ENCODE measurements at regions not wholly inside any gene's neighbourhood (a gene's known extent, or its start where the extent isn't known, plus 50 kb on each side); places are given as distances from the start of the nearest gene placed in this dataset.
"Not testable (repeated sequence)": the region's sequence is repeated elsewhere in the genome, so short reads cannot be mapped to it uniquely, and the experiment has no call there.

DNA sequence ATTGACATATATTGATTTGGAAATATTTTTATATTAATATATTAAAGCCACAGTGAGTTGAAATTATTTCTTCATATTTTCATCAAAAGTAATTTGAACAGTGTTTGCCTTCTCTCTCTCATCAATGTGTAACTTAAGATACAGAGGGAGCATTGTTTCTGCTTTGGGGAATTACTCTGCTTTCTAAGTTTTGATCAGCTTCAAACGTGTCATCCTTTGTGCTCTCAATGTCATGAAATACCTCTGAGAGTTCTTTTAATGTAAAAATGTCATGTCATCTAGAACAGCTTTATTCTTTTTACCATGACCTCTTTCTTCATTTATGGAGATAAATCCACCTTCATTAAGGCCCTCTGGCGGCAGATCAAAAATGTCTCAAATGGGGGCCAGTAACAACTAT is 259.4 kb upstream of the STXBP5 start:
- no peak for DNase-seq

DNA sequence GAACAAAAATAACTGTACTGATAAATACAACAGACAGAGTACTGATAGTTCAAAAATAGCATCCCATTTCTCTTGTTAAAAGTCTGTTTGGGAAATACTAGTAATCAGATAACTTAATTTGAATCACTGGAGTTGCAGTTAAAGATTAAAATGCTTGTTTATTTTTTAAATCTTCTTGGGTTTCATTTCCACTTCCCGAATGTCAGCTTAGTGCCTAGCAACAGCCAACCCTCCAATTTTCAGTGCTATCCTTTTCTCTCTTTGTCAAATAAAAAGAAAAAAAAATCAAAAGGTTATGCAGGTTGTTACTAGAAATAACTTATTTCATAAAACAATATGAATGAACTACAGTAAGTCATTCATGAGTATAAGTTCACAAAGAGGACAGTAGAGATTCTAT is 257.7 kb upstream of the STXBP5 start:
- DNase-seq = no peak

DNA sequence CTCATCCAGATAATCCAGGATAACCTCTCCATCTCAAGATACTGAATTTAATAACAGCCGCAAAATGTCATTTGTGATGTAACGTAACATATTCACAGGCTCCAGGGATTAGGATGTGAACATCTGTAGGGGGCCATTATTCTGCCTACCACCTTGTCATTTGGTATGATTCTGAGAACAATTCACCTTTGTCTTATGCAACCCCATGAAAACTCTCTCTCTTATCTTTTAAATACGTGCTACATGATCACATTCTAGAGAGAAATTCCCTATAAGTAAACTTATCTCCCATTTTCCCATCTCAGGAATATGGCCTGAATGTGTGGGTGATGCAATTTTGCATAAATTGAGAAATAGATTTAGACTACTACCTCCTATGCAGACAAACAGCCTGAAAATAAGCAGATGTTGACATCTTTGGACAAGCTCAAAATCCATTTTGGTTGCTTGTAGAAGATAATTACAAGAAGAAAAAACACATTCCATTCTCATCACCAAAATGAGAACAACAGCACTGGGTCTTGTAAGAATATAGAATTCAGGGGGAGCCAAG is 255.4 kb upstream of the STXBP5 start:
- no peak for DNase-seq

DNA sequence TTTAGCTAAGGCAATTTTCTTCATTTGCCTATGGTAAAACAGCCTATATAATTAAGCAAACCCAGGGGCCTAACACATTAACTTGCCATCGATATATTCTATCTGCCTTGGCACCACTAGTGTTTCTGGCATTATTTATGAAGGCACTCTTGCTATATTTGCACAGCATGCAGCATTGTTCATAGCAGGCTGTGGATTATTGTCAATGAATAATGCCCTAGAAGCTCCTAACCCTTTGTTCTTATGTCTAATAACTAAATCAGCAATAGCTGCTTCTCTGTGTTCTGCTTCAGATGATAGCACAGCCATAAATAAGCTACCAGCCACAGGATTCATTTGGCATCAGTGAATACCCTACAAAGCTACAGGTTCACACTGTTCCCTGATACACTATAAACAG is 254.8 kb upstream of the STXBP5 start:
- peak; percentile 48 for DNase-seq

DNA sequence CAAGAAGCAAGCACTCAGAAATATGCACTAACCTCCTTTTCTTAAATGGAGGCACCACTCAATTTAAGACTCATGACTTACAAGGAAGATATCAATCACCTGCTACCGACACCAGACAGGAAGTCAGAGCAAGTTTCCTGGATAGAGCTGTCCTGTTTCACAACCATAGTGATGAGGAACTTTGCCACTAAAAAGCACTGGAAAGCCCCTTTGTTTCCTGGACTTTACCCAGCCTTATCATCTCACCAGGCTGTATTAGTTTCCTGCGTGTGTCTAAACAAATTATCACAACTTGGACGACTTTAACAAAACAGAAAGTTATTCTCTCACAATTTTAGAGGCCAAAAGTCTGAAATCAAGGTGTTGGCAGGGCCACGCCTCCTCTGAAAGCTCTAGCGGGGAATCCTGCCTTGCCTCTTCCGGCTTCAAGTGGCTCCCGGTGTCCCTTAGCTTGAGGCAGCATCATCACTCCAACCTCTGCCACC is 253.8 kb upstream of the STXBP5 start:
- no peak for DNase-seq

DNA sequence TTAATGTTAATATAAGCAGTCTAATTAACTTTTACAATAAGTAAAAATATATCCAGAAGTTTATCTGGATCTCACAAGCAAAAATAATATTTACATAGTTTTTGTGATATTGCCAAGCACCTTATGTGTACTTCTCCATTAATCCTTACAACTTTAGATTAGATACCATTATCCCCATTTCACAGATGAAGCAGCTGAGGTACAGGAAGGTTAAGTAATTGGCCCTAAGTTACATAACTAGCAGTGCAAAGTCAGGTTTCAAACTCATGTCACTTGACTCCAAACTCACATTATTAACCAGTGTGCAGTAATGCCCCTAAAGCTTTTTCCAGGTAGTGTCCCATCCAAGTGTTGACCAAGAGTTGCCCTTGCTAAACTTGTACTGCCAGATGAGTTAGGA is 248.6 kb upstream of the STXBP5 start:
- no peak for DNase-seq

DNA sequence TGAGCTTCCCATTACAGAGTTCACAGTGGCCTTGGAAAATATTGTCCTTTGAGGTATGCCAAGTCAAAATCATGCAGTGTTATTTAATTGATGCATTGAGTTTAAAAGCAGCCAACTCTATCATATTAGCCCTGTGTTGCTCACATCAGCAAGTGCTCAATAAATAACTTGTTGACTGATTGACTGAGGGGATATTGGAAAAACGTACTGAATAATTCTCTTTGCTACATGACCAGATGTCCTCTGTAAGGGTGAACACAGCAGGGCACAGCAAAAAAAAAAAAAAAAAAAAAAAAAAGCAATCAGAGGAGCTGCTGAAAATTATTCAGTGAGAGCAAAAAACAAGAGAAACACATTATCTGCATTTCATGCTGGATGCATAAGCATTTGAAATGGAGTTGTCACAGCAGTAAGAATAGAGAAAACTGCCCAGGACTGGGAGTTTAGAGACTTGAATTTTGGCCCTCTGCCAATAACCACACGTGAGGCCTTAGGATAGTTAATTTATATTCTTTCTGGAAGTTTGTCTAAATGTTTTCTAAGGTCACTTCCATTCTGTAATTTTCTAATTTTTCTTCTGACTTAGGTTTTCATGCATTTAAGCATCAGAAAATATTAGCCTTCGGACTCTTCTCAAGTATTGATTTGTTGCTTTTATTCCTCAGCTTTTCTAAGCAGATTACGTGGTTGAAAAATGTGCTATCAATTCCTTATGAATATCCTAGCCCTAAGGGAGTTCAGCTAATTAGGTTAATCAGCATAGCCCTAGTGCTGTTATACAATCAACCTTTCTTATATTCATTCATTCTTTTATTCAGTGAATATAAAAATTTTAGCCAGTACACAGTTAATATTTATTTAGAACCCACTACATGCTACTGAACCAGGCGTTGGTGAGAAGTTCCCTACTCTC is 246.8 kb upstream of the STXBP5 start:
- no peak for DNase-seq

DNA sequence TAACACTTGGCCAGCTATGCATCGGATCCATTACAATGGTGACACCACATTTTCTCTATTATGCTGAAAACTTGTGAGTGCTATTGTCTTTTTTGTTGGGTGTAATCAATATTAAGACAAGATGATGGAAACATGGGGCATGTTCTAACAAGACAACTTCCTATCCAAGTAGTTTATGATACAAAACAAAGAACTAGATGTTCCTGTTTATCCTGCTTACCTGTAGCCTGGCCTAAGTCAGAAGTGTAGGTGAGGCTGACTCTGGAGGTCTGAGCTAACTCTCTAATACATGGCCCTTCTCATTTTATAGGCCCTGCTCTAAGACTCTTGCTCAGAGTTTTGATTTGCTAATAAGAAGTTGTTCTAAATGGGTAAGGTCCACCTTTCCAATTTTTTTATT is 242.4 kb upstream of the STXBP5 start:
- DNase-seq = no peak

DNA sequence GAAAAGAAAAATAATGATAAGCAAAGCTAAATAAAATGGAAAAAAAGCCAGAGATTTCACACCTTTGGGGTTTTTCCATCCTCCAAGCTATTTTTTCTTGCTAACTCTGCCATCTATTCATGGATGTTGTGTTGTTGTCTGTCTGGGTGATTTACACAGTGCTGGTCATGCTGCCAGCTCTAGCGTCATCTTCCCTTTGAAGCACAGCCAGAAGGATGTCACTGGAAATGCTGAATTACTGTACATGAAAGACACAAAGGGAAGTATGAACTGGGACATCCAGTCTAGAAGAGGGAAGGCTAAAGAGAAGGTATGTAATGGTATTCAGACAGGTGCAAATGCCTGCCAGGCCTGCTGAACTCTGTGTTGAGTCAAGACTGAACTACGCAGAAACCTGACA is 241.9 kb upstream of the STXBP5 start:
- DNase-seq = no peak

DNA sequence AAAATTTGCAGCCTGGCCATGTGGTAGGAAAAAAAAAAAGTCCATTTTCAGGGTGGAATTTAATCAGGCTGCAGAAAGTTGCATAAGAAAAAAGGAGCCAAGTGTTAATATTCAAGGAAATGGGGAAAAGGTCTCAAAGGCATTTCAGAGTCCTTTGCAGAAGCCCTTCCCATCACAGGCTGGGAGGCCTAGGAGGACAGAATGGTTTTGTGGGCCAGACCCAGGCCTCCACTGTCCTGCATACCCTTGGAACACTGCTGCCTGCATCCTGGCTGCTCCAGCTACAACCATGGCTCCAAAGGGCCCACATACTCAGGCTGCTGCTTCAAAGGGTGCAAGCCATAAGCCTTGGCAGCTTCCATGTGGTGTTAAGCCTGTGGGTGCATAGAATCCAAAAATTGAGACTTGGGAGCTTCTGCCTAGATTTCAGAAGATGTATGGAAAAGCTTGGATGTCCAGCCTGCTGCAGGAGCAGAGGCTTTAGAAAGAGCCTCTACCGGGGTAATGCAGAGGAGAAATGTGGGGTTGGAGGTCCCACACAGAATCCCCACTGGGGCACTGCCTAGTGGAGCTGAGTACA is 239.0 kb upstream of the STXBP5 start:
- no peak for DNase-seq

DNA sequence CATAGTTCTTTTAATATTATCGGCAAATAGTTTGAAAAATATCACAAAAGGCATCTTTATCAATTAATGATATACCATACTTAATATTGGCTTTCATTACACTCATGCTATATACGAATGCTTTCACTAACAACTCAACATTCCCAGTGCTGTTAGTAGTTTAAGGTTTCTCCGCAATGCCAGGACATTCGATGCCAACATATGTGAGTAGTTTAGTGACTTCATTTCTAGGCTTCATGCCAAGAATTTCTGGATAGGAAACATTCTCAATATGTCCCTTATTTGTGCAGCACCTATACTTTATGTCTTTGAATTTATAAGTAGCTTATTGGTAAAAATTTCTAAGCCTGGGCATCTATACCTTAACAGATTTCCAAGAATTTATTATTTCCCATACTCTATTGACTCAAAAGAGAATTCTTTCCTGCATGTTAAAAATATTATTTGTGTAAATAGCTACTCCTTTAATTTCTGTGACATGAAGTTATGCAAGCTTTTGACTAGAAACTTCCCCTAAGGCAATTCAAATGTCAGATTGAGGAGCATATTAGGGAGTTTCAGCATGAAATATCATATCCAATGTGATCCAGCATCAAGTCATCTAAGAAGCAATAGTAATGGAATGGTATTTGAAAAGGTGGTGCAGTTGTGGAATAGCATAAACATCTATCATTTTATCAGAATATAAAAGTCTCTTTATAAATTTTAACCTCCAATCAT is 236.0 kb upstream of the STXBP5 start:
- DNase-seq = peak; percentile 36

DNA sequence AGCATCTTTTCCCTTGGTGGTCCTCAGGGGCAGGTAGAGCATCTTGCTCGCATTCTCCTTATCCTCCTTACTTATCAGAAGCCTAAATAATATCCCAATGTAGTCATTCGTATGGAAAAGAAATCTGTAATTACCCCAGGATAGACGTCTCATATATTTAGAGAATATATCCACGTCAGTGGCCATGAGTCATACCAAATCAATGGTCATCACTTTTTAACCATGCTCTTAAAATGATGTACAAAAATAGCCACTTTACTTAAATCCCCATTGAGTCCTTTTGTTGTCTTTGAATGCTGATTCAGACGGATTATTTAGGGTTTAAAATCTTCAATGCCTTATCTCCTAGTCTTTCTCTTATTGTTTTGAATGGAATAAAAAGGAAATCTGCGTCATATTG is 231.7 kb upstream of the STXBP5 start:
- no peak for DNase-seq

DNA sequence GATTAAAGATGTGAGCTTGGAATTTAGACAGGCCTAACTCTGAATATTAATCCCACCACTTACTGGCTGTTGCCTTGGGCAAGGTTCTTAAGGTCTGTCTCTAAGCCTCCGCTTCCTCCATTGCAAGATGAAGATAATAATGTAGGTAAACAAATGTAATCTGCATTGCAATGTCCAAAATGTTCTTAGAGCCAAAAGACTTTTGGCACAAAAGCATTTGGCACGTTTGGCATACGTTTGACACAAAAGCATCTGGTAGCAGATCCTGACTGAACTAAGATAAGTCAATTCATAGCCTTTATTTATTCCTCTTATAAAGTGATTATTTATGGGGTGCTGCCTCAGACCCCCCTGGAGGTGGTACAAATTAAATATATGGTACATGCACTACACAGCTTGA is 229.9 kb upstream of the STXBP5 start:
- no peak for DNase-seq

DNA sequence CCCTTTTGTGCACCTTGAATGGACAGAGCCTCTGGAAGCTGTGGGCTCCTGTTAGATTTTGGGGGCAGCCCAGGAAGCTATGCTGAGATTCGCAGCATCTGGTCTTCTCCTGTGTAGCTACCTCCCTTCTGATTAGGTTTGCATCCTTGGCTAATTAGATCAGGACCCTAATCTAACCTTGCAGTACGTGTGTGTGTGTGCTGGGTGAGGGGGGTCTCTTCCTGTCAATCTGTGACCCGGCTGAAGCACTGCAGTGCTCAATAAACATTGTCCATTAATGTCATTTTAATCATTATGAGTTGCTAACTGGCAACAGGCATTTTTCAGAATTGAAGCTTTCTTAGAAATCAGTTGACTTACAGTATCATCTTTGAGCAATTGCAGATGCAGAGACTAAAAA is 229.1 kb upstream of the STXBP5 start:
- no peak for DNase-seq

DNA sequence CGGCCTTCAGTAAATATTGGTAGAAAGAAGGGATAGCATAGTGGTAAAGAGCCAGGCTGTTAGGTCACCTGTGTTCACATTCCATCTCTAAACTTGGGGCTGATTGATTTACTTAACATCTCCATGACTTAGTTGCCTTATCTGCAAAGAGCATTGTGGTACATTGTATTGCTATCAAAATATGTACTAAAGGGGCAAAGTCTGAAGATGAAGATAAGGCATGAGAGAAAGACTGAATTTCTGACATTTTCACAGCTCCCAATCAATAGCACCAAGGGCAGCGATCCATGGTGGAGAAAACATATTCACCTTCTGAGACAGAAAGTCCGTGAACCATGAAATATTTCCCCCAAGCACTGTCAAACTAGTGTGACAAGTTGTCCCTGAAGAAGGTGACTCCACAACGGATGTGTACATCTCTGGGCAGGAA is 223.3 kb upstream of the STXBP5 start:
- DNase-seq = no peak

DNA sequence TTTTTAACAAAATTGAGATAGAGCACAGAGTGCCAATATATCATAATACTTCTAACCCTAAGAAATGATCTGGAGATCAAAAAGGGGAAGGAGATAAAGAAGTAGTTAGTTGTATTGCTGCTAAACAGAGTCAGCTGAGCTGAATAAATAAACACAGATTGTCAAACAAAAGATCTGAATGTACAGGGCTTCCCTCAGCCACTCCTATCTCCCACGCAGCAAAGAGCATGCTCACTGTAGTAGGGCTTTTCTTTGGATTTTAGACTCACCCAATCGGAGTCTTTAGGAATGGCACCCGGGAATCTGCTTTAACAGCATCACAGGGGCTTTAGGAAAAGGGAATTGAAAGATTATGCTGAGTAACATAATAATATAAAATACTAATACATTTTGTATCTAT is 222.2 kb upstream of the STXBP5 start:
- DNase-seq = peak; percentile 42

DNA sequence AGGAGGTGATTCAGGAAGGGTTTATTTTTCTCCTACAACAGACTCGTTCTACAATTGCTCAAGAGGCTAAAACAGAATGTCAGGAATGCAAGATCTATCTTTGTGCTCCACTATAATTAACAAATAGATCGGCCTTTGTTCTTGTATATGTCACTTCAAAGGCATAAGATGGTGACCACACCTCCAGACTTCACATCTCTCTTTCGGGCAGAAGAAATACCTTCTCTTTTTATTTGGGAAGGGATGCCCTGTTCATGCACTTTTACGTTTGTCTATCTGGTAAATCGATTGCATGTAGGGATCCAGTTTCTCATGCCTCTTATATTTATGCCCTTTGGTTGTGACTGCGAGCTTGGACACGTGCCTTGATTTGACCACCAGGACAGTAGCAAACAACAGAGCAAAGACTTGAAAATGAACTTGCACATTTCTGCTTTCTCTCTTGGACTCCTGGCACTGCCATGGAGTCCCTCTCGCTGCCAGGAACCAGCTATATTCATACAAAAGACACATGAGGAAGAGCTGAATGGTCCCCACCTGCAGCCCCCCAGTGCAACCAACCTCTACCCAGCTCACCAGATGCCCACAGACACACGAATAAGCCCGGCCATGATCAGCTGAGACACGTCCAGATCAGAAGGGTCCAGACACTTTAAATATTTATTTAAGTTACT is 219.8 kb upstream of the STXBP5 start:
- no peak for DNase-seq

DNA sequence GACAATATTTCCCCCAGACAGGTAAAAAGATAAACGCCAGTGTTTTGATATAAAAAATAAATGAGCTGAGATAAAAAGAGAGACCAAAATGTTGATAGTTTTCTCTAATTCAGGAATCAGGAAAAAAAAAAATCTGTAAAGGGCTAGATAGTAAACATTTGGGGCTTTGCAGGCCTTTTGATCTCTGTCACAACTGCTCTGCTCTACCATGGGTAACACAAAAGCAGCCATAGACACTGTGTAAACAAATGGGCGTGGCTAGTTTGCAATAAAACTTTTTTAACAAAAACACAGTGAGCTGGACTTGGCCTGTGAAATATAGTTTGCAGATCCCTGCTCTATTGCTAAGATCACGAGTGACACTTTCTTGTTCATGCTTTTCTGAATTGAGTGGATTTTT is 219.1 kb upstream of the STXBP5 start:
- DNase-seq = peak; percentile 81

DNA sequence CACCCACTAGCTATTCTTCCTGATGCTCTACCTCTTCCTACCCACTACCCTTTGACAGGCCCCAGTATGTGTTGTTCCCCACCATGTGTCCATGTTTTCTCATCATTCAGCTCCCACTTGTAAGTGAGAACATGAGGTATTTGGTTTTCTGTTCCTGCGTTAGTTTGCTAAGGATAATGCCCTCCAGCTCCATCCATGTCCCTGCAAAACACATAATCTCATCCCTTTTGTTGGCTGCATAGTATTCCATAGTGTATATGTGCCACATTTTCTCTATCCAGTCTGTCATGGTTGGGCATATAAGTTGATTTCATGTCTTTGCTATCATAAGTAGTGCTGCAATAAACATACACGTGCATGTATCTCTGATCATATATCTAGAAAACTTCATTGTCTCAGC is 218.3 kb upstream of the STXBP5 start:
- no peak for DNase-seq

DNA sequence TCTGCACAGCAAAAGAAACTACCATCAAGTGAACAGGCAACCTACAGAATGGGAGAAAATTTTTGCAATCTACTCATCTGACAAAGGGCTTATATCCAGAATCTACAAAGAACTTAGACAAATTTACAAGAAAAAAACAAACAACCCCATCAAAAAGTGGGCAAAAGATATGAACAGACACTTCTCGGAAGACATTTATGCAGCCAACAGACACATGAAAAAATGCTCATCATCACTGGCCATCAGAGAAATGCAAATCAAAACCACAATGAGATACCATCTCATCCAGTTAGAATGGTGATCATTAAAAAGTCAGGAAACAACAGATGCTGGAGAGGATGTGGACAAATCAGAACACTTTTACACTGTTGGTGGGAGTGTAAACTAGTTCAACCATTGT is 216.3 kb upstream of the STXBP5 start:
- DNase-seq = not testable (repeated sequence)

DNA sequence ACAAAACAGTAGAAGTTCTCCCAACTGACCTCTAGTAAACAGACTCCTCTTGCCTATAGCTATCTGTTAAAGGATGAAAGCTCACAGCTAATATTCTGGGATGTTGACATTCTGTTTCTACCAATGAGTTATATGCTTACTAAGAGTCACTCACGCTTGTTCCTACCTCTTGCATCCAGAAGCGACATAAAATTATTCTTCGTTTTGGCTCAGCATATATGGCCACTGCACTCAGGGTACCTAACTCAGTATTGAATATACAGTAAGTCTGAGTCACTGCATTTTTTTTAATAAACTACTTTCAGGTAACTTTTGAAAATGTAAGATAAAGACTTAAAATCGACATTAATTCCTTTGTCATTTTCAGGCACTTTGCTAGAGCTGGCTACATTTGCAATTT is 214.4 kb upstream of the STXBP5 start:
- DNase-seq = no peak

DNA sequence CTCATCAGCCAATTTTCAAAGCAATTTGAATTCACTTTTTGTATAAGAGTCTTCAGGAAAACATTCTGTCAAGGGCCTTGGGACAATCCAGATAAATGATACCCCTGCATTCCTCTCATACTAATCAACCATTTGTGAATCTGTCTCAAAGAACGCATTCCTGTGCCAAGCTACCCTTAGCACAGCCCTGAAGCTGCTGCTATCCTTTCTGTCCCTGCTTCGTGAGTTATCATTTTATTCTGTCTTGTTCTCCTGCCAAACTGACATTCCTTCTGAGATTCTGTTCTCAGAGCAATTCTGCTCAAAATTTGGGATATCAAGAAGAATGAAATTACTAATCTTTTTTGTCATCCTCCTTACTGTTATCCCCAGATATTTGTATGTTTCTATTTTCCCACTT is 213.9 kb upstream of the STXBP5 start:
- no peak for DNase-seq
